GM21447 (cell line): ENCODE measurements at regions not wholly inside any gene's neighbourhood (a gene's known extent, or its start where the extent isn't known, plus 50 kb on each side); places are given as distances from the start of the nearest gene placed in this dataset.

Experiments
- ATAC-seq: cut with Tn5 transposase; IDR thresholded peaks from one replicate; pipeline ENCODE4 v1.9.1; 2021; ENCODE audit not compliant: unreplicated experiment

GRCh38 chr14:98229656-98230366, 1042.2 kb downstream of the BCL11B start:
- no peak for ATAC-seq

GRCh38 chr14:98230411-98230810, 1041.6 kb downstream of the BCL11B start:
- no peak for ATAC-seq

- ATAC-seq, result no peak
These were observed 1040.8 kb downstream of the BCL11B start for GRCh38 chr14:98231210-98231609.

GRCh38 chr14:98233656-98234055, 1038.3 kb downstream of the BCL11B start:
- no peak for ATAC-seq

GRCh38 chr14:98234208-98234607, 1037.8 kb downstream of the BCL11B start:
- ATAC-seq, result no peak

- no peak for ATAC-seq
These were observed 1035.7 kb downstream of the BCL11B start for GRCh38 chr14:98236314-98236713.

- no peak for ATAC-seq
These were observed 1034.1 kb downstream of the BCL11B start for GRCh38 chr14:98237939-98238338.

GRCh38 chr14:98240376-98240775, 1031.6 kb downstream of the BCL11B start:
- no peak for ATAC-seq

GRCh38 chr14:98242903-98243302, 1029.1 kb downstream of the BCL11B start:
- no peak for ATAC-seq

- ATAC-seq, result no peak
These were observed 1028.7 kb downstream of the BCL11B start for GRCh38 chr14:98243332-98243731.

GRCh38 chr14:98244162-98244948, 1027.6 kb downstream of the BCL11B start:
- ATAC-seq, result no peak

- no peak for ATAC-seq
These were observed 1026.9 kb downstream of the BCL11B start for GRCh38 chr14:98244966-98245569.

GRCh38 chr14:98249057-98249456, 1022.9 kb downstream of the BCL11B start:
- ATAC-seq, result no peak

- ATAC-seq, result no peak
These were observed 1022.5 kb downstream of the BCL11B start for GRCh38 chr14:98249476-98249875.

- ATAC-seq, result no peak
These were observed 1019.2 kb downstream of the BCL11B start for GRCh38 chr14:98252820-98253219.

- ATAC-seq, result no peak
These were observed 1012.1 kb downstream of the BCL11B start for GRCh38 chr14:98259881-98260280.

GRCh38 chr14:98262566-98262965, 1009.4 kb downstream of the BCL11B start:
- no peak for ATAC-seq

- no peak for ATAC-seq
These were observed 1002.5 kb downstream of the BCL11B start for GRCh38 chr14:98269533-98269932.

- no peak for ATAC-seq
These were observed 1001.8 kb downstream of the BCL11B start for GRCh38 chr14:98270201-98270600.

GRCh38 chr14:98274596-98274995, 997.4 kb downstream of the BCL11B start:
- no peak for ATAC-seq

GRCh38 chr14:98278800-98279199, 993.2 kb downstream of the BCL11B start:
- no peak for ATAC-seq

GRCh38 chr14:98280436-98280835, 991.6 kb downstream of the BCL11B start:
- no peak for ATAC-seq
